Activated T-cell treated with anti-CD3 and anti-CD28 coated beads, Interleukin-2, amount 50 U/mL, for 72 hours (primary cell): ENCODE measurements at regions not wholly inside any gene's neighbourhood (a gene's known extent, or its start where the extent isn't known, plus 50 kb on each side); places are given as distances from the start of the nearest gene placed in this dataset.
"Not testable (repeated sequence)": the region's sequence is repeated elsewhere in the genome, so short reads cannot be mapped to it uniquely, and the experiment has no call there.

Experiments used
- ATAC-seq, 2 donors: fragments of 150-1000 bp; cut with Tn5 transposase; replicated peaks in 1 of 2; 2 replicates each; pipeline ENCODE4 v1.10.0; 2021; ENCODE audit warnings: moderate library complexity in 2 of 2, mild to moderate bottlenecking in 1 of 2
- DNase-seq, 2 donors: peaks; one replicate each; pipeline ENCODE4 v3.0.0; 2021 to 2022; ENCODE audit warnings: mixed read lengths in 1 of 2
- H3K27ac Mint-ChIP-seq: one replicate; pipeline ENCODE4 v1.8.0; 2022; ENCODE audit warnings: mild to moderate bottlenecking, moderate library complexity, mixed read lengths
- H3K27me3 Mint-ChIP-seq: one replicate; pipeline ENCODE4 v1.8.0; 2022; ENCODE audit warnings: low read depth, mixed read lengths
- H3K36me3 Mint-ChIP-seq, 2 donors: one replicate each; pipeline ENCODE4 v1.8.0; 2022; ENCODE audit warnings: mixed read lengths in 2 of 2, mild to moderate bottlenecking in 1 of 2; ENCODE audit not compliant: insufficient read depth in 2 of 2
- H3K4me1 Mint-ChIP-seq: one replicate; pipeline ENCODE4 v1.8.0; 2022; ENCODE audit warnings: low read depth, mixed read lengths
- H3K4me3 Mint-ChIP-seq, 2 donors: one replicate each; pipeline ENCODE4 v1.8.0; 2022; ENCODE audit warnings: mild to moderate bottlenecking in 2 of 2, mixed read lengths in 2 of 2, moderate library complexity in 2 of 2
- H3K9me3 Mint-ChIP-seq, 2 donors: one replicate each; pipeline ENCODE4 v1.8.0; 2022; ENCODE audit warnings: mixed read lengths in 2 of 2

DNA sequence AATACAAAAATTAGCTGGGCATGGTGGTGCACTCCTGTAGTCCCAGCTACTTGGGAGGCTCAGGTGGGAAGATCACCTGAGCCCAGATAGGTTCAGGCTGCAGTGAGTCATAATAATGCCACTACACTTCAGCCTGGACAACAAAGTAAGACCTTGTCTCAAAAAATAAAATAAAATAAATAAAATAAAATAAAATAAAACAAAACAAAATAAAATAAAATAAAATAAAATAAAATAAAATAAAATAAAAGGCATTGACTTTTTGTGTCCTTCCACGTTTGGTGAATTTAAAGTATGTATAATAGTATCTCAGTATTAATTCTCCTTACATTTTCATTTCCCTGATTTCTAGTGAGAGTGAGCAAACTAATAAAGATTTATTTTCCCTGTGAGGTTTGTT is 113.6 kb downstream of the ZIC1 start:
- peaks cover 12 to 16% of the 10 kb centered on the region in 2 donors for H3K9me3 Mint-ChIP-seq
- ATAC-seq, H3K27me3 Mint-ChIP-seq, DNase-seq, H3K4me1 Mint-ChIP-seq, H3K27ac Mint-ChIP-seq, H3K4me3 Mint-ChIP-seq, H3K36me3 Mint-ChIP-seq: not testable (repeated sequence)

DNA sequence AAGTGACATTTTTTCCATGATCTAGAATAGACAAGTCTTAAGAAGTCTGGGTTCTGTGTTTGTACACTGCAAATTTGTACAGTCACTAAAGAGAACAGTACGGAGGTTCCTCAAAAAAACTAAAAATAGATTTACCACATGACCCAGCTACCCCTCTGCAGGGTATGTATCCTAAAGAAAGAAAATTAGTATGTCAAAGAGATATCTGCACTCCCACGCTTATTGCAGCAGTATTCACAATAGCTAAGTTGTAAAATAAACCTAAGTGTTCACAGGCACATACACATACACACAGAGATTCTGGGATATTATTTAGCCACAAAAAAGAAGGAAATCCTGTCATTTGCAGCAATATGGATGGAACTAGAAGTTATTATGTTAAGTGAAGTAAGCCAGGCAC is 120.4 kb downstream of the ZIC1 start:
- no peak overlapping the region for H3K4me3 Mint-ChIP-seq
- peaks cover 0 to 3% of the 10 kb centered on the region in 2 donors for H3K36me3 Mint-ChIP-seq
- DNase-seq = no peak
- ATAC-seq = no peak
- peaks cover 8 to 9% of the 10 kb centered on the region in 2 donors for H3K9me3 Mint-ChIP-seq
- H3K27me3 Mint-ChIP-seq = no peaks in the 10 kb centered on the region
- no peaks in the 10 kb centered on the region for H3K4me1 Mint-ChIP-seq
- H3K27ac Mint-ChIP-seq = no peak overlapping the region

DNA sequence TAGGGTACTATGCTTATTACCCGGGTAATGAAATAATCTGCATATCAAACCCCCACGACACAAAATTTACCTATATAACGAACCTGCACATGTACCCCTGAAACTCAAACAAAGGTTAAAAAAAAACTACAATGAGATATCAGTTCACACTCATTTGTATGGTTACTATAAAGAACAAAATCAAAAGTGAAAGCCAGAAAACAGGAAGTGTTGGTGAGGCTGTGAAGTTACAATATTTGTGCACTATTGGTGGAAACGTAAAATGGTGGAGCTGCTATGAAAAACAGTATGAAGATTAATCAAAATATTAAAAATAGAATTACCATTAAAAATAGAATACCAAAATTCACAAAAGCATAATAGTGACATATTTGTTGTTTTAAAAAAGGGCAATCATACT is 128.9 kb downstream of the ZIC1 start:
- no peak for ATAC-seq
- H3K27me3 Mint-ChIP-seq = no peaks in the 10 kb centered on the region

DNA sequence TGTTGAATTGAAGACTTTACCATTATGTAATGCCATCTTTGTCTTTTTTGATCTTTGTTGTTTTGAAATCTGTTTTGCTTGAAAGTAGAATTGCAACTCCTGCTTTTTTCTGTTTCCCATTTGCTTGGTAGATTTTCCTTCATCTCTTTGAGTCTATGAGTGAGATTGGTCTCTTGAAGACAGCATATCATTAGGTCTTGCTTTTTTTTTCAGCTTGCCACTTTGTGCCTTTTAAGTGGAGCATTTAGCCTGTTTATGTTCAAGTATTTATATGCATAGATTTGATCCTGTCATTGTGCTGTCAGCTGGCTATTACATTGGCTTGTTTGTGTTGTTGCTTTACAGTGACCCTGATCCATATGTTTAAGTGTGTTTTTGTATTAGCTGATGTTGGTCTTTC is 131.8 kb downstream of the ZIC1 start:
- Mint-ChIP-seq H3K4me3 (no peak overlapping the region), H3K9me3 (peaks cover 8 to 13% of the 10 kb centered on the region in 2 donors), H3K36me3 (no peaks in the 10 kb centered on the region), H3K27ac (no peak overlapping the region), H3K4me1 (no peaks in the 10 kb centered on the region), H3K27me3 (no peaks in the 10 kb centered on the region)
- ATAC-seq (no peak), DNase-seq (no peak)

More for the DNA sequence above, 128.9 kb downstream of the ZIC1 start:
- no peak overlapping the region for H3K27ac Mint-ChIP-seq
- H3K36me3 Mint-ChIP-seq = no peaks in the 10 kb centered on the region
- H3K4me1 Mint-ChIP-seq = no peaks in the 10 kb centered on the region
- DNase-seq = no peak
- H3K9me3 Mint-ChIP-seq = peaks cover 8 to 18% of the 10 kb centered on the region in 2 donors
- H3K4me3 Mint-ChIP-seq = no peak overlapping the region

DNA sequence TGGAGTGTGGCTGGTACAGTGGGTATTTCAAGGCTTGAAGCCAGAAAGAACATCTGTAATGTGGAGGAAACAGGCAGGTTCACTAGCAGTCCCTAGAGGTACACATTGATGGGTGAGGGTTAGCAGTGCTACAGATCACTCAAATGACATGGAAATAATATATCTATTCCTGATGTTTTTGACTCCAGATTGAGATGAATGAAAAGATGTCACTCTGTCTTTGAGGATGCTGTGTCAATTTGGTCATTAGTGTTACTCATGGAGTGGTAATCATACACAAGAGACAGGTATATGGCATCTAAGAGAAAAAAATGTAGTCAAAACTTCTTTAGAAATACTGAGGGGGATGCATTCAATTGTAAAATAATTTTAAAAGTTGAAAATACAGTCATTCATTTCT is 135.1 kb downstream of the ZIC1 start:
- no peak for DNase-seq
- peaks cover 8 to 9% of the 10 kb centered on the region in 2 donors for H3K9me3 Mint-ChIP-seq
- H3K27me3 Mint-ChIP-seq = no peaks in the 10 kb centered on the region
- no peaks in the 10 kb centered on the region for H3K36me3 Mint-ChIP-seq
- H3K27ac Mint-ChIP-seq = no peak overlapping the region
- H3K4me1 Mint-ChIP-seq = no peaks in the 10 kb centered on the region
- ATAC-seq = no peak
- no peak overlapping the region for H3K4me3 Mint-ChIP-seq

DNA sequence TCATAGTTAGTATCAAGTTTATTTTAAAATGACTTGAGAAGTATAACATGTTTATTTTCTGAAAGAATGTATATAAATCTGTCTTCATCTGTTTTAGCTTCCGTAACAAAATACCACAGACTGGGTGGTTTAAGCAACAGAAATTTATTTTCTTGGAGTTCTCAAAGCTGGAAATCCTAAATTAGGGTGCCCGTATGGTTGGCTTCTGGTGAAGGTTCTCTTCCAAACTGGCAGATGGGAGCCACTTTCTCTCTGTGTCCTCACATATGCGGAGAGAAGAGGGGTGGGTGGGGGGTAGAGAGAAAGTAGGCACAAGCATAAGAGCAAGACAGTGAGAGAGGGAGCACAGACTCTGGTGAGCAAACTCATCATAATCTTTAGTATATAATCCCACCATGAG is 142.3 kb downstream of the ZIC1 start:
- Mint-ChIP-seq H3K36me3 (peaks cover 0 to 1% of the 10 kb centered on the region in 2 donors), H3K27me3 (no peaks in the 10 kb centered on the region), H3K4me3 (no peak overlapping the region), H3K4me1 (no peaks in the 10 kb centered on the region), H3K27ac (no peak overlapping the region), H3K9me3 (peaks cover 5 to 9% of the 10 kb centered on the region in 2 donors)
- DNase-seq = no peak
- ATAC-seq = no peak

DNA sequence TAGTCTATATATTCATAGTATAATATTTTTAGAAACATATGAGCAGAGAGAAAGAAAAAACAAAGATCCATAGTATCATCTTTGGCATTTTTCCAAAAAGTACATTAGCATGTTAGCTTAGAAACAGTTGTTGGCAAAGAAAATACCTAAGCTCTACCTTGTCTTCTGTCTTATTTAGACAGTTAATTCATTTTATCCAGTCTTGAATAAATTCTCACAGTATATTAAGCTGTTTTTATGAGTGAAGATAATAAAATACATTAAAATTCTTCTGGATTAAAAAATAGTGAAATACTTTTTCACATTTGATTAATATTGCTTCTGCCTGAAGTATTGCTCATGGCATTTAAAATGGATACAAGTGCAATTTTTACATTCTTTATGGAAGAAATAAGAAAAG is 145.2 kb downstream of the ZIC1 start:
- Mint-ChIP-seq H3K27ac (no peak overlapping the region), H3K9me3 (peaks cover 5 to 10% of the 10 kb centered on the region in 2 donors), H3K27me3 (no peaks in the 10 kb centered on the region), H3K4me3 (no peak overlapping the region), H3K36me3 (peaks cover 0 to 1% of the 10 kb centered on the region in 2 donors), H3K4me1 (no peaks in the 10 kb centered on the region)
- ATAC-seq (no peak), DNase-seq (no peak)

DNA sequence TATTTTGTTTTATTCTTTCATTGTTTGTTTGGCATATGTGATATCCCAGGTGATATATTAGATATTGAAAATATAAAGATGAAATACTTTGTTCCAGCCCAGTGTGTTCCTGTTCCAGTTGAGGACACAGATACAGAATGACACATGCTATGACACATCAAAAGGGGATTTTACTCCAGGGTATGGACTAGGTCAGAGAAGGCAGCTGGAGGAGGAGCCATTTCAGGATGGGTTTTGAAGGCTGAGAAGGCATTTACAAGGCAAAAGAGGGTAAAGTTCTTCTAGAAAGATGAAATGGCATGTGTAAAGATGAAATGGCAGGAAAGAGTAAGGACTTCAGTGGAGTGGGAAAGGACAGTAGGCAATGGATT is 163.8 kb downstream of the ZIC1 start:
- DNase-seq = no peak
- Mint-ChIP-seq H3K36me3 (peaks cover 0 to 5% of the 10 kb centered on the region in 2 donors), H3K27me3 (no peaks in the 10 kb centered on the region), H3K27ac (no peak overlapping the region), H3K4me3 (no peak overlapping the region), H3K4me1 (no peaks in the 10 kb centered on the region), H3K9me3 (peaks cover 7 to 12% of the 10 kb centered on the region in 2 donors)
- no peak for ATAC-seq

DNA sequence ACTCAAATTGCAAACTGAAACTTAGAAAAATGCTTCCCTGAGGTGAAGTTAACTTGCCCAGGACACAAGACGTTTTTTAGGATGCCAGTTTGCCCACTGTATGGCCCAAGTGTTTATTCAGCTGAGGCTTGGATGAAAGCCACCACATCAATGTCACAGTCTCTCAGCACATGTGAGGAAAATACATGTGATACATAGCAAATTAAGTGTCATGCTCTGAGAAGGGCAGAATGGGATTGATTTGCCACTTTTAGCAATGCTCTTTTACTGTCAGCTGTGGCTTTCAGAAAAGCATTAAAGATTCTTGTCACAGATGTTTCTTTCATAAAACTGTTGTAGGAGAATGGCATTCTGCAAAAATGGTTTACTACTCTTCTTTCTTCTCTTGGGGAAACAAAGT is 165.5 kb downstream of the ZIC1 start:
- ATAC-seq (no peak), DNase-seq (no peak)
- H3K27me3 Mint-ChIP-seq = no peaks in the 10 kb centered on the region
- H3K4me3 Mint-ChIP-seq = no peak overlapping the region
- no peak overlapping the region for H3K27ac Mint-ChIP-seq
- H3K4me1 Mint-ChIP-seq = no peaks in the 10 kb centered on the region
- H3K9me3 Mint-ChIP-seq = peaks cover 7 to 16% of the 10 kb centered on the region in 2 donors
- H3K36me3 Mint-ChIP-seq = peaks cover 0 to 5% of the 10 kb centered on the region in 2 donors

DNA sequence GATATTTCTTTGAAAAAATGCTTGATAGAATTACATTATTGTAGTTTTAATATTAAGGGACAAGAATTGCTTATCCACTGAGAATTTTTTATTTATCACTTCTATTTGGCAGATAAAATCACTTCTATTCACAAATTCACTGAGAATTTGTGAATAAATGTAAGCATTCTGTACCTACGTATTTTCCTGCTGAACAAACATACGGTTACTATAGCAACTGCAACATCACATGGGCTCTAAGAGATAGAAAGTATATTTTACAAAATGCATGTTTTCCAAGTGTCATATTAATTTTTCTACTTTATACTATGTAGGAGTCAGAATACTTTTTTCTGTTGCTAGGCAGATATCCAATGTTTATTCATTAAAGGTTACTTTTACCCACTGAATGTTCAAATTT is 166.2 kb downstream of the ZIC1 start:
- H3K27me3 Mint-ChIP-seq = no peaks in the 10 kb centered on the region
- peaks cover 0 to 5% of the 10 kb centered on the region in 2 donors for H3K36me3 Mint-ChIP-seq
- H3K9me3 Mint-ChIP-seq = peaks cover 7 to 16% of the 10 kb centered on the region in 2 donors
- ATAC-seq (no peak), DNase-seq (no peak)
- no peak overlapping the region for H3K4me3 Mint-ChIP-seq
- H3K27ac Mint-ChIP-seq = no peak overlapping the region
- no peaks in the 10 kb centered on the region for H3K4me1 Mint-ChIP-seq

DNA sequence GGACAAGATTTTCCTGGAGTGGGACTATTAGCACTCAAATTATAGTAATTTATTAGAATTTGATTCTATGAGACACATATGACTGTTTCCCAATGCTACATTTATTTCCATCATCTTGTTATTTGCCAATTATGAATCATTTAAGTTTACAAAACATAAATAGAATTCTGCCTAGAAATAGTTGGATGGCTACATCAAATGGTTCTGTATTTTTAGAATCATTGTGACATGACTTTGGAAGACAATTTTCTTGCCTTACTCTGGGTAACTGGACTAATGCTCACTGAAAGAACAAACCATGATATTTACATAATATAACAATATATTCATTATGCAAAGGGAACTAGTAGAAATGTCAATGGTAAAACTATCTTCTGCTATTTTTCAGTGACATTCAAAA is 173.5 kb downstream of the ZIC1 start:
- no peak overlapping the region for H3K4me3 Mint-ChIP-seq
- ATAC-seq = no peak
- no peak overlapping the region for H3K27ac Mint-ChIP-seq
- DNase-seq = no peak
- no peaks in the 10 kb centered on the region for H3K36me3 Mint-ChIP-seq
- no peaks in the 10 kb centered on the region for H3K4me1 Mint-ChIP-seq
- H3K9me3 Mint-ChIP-seq = peaks cover 2 to 6% of the 10 kb centered on the region in 2 donors
- no peaks in the 10 kb centered on the region for H3K27me3 Mint-ChIP-seq

DNA sequence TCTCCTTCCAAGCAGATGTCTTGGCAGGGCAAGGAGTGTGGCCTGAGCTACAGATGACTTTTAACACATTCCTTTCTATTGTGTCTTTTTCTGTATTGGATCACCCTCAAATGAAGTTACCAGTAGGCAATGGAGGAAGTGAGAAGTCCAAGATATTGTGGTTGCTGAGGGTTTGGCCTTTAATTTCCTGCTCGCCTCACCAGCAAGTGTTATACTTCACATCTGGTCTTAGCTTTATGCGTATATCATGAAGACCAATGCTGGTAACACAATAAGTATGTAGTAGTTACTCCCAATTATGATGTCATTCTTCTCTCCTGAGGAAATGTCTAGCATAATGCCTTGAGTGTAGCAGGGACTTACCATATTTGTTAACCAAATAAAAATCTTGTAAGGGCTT is 179.9 kb downstream of the ZIC1 start:
- ATAC-seq (no peak), DNase-seq (no peak)
- Mint-ChIP-seq H3K27me3 (no peaks in the 10 kb centered on the region), H3K4me3 (no peak overlapping the region), H3K4me1 (no peaks in the 10 kb centered on the region), H3K36me3 (no peaks in the 10 kb centered on the region), H3K9me3 (peaks cover 5 to 6% of the 10 kb centered on the region in 2 donors), H3K27ac (no peak overlapping the region)

DNA sequence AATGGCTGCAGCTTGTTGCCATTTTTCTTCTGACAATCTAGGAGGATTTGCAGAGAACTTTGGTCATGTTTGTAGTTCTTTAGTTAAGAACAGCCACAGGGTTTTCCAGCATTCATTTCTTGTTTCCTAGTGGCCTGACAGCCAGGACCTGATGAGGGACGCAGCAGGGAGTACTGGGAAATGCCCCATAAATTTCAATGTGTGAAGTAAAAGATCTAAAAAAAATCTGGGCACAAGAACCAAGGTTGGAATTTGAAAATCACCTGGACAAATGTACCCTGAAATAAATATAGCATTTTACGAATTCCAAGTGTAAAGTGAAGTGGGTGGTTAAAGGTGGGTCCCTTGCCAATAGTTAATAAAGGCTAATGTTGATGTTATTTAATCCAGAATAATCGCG is 195.0 kb downstream of the ZIC1 start:
- H3K9me3 Mint-ChIP-seq = peaks cover 7 to 11% of the 10 kb centered on the region in 2 donors
- H3K4me1 Mint-ChIP-seq = no peaks in the 10 kb centered on the region
- no peak for DNase-seq
- ATAC-seq = no peak
- no peak overlapping the region for H3K4me3 Mint-ChIP-seq
- H3K27ac Mint-ChIP-seq = no peak overlapping the region
- no peaks in the 10 kb centered on the region for H3K36me3 Mint-ChIP-seq
- no peaks in the 10 kb centered on the region for H3K27me3 Mint-ChIP-seq

DNA sequence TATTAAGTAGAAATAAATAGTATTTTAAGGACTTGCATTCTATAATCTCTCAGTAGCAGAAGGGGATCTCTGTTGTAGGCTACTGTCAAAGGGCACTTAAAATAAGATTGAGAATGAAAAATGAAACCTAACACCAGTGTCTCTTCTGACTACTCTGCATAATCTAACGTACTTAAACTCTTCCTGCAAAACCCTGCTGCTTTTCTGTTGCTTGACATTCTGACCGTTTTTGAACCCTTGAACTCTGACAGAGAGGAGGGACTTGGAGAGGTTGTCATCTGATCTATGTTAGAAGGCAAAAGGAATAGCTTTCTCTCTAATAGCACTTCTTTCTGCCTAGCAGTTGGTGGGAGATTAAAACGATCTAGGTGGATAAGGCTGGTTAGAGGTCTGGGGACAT is 204.6 kb downstream of the ZIC1 start:
- Mint-ChIP-seq H3K27me3 (no peaks in the 10 kb centered on the region), H3K9me3 (peaks cover 2 to 4% of the 10 kb centered on the region in 2 donors), H3K4me1 (no peaks in the 10 kb centered on the region), H3K27ac (no peak overlapping the region), H3K4me3 (no peak overlapping the region), H3K36me3 (no peaks in the 10 kb centered on the region)
- ATAC-seq (no peak), DNase-seq (no peak)
